H1 (cell line): ENCODE measurements at regions not wholly inside any gene's neighbourhood (a gene's known extent, or its start where the extent isn't known, plus 50 kb on each side); places are given as distances from the start of the nearest gene placed in this dataset.

Experiments
- EZH2 ChIP-seq: fragments of 200-600 bp; sonication (generic); IDR thresholded peaks from 2 replicates; pipeline ENCODE4 v1.7.1; 2012; ENCODE audit warnings: low read depth, mild to moderate bottlenecking, moderate library complexity, low read length, inconsistent platforms; ENCODE audit not compliant: severe bottlenecking
- TF ChIP-seq, protein P1 (sequence below): fragments of 300-600 bp; sonication (generic); IDR thresholded peaks from 2 replicates; pipeline ENCODE4 v1.7.1; 2012; ENCODE audit warnings: low read length, moderate library complexity, mild to moderate bottlenecking, inconsistent platforms; ENCODE audit not compliant: insufficient replicate concordance

DNA sequence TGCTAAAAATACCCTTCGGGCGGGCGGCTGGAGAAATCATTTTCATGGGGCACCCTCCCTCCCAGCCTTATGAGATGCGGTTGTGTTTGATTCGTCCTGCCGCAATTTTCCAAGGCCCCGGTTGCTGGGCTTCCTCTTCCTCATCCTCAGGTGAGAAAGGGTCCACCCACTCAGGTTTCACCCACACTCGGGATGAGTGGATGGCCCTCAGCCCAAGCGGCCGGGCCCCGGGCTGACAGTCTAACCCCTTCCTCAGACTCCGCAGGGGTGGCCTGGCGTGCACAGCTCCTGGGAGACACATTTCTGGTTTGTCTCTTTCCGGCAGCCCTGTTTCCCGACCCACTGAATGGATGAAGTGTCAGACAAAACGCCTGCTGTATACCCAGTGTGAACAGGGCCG is 116.5 kb upstream of the LRPAP1 start (continued):
- TF ChIP-seq, protein P1, sequence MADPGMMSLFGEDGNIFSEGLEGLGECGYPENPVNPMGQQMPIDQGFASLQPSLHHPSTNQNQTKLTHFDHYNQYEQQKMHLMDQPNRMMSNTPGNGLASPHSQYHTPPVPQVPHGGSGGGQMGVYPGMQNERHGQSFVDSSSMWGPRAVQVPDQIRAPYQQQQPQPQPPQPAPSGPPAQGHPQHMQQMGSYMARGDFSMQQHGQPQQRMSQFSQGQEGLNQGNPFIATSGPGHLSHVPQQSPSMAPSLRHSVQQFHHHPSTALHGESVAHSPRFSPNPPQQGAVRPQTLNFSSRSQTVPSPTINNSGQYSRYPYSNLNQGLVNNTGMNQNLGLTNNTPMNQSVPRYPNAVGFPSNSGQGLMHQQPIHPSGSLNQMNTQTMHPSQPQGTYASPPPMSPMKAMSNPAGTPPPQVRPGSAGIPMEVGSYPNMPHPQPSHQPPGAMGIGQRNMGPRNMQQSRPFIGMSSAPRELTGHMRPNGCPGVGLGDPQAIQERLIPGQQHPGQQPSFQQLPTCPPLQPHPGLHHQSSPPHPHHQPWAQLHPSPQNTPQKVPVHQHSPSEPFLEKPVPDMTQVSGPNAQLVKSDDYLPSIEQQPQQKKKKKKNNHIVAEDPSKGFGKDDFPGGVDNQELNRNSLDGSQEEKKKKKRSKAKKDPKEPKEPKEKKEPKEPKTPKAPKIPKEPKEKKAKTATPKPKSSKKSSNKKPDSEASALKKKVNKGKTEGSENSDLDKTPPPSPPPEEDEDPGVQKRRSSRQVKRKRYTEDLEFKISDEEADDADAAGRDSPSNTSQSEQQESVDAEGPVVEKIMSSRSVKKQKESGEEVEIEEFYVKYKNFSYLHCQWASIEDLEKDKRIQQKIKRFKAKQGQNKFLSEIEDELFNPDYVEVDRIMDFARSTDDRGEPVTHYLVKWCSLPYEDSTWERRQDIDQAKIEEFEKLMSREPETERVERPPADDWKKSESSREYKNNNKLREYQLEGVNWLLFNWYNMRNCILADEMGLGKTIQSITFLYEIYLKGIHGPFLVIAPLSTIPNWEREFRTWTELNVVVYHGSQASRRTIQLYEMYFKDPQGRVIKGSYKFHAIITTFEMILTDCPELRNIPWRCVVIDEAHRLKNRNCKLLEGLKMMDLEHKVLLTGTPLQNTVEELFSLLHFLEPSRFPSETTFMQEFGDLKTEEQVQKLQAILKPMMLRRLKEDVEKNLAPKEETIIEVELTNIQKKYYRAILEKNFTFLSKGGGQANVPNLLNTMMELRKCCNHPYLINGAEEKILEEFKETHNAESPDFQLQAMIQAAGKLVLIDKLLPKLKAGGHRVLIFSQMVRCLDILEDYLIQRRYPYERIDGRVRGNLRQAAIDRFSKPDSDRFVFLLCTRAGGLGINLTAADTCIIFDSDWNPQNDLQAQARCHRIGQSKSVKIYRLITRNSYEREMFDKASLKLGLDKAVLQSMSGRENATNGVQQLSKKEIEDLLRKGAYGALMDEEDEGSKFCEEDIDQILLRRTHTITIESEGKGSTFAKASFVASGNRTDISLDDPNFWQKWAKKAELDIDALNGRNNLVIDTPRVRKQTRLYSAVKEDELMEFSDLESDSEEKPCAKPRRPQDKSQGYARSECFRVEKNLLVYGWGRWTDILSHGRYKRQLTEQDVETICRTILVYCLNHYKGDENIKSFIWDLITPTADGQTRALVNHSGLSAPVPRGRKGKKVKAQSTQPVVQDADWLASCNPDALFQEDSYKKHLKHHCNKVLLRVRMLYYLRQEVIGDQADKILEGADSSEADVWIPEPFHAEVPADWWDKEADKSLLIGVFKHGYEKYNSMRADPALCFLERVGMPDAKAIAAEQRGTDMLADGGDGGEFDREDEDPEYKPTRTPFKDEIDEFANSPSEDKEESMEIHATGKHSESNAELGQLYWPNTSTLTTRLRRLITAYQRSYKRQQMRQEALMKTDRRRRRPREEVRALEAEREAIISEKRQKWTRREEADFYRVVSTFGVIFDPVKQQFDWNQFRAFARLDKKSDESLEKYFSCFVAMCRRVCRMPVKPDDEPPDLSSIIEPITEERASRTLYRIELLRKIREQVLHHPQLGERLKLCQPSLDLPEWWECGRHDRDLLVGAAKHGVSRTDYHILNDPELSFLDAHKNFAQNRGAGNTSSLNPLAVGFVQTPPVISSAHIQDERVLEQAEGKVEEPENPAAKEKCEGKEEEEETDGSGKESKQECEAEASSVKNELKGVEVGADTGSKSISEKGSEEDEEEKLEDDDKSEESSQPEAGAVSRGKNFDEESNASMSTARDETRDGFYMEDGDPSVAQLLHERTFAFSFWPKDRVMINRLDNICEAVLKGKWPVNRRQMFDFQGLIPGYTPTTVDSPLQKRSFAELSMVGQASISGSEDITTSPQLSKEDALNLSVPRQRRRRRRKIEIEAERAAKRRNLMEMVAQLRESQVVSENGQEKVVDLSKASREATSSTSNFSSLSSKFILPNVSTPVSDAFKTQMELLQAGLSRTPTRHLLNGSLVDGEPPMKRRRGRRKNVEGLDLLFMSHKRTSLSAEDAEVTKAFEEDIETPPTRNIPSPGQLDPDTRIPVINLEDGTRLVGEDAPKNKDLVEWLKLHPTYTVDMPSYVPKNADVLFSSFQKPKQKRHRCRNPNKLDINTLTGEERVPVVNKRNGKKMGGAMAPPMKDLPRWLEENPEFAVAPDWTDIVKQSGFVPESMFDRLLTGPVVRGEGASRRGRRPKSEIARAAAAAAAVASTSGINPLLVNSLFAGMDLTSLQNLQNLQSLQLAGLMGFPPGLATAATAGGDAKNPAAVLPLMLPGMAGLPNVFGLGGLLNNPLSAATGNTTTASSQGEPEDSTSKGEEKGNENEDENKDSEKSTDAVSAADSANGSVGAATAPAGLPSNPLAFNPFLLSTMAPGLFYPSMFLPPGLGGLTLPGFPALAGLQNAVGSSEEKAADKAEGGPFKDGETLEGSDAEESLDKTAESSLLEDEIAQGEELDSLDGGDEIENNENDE: no peak
- no peak for TF ChIP-seq EZH2
